NOMO-1 (cell line): ENCODE measurements at regions not wholly inside any gene's neighbourhood (a gene's known extent, or its start where the extent isn't known, plus 50 kb on each side); places are given as distances from the start of the nearest gene placed in this dataset.

ENCODE experiments used
- DNase-seq, 2 experiments: peaks; one replicate each; lab custom pipeline; 2025; ENCODE audit not compliant: unreplicated experiment in 2 of 2; lab: John Stamatoyannopoulos, UW

GRCh38 chr20:43248341-43248740 is 58.6 kb upstream of the PTPRT start:
- DNase-seq = no peak

DNA sequence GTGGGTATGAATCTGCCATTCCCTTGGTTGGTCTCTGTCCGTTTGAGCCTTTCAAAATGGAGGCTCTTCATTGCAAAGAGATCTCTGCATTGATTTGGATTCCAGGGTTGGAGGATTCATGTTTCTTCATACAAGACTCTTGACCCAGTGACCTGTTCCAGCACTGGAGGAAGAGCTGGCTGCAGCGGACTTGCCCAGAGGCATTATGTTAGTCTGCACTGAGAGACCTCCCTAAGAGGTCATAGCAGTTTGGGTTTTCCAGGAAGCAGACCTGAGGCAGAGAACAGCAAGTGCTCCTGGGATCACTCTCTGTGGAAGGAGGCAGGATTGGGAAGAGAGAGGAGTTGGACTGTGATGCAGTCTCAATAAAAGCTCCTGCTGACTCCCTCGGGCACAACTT is 57.7 kb upstream of the PTPRT start:
- no peak for DNase-seq

DNA sequence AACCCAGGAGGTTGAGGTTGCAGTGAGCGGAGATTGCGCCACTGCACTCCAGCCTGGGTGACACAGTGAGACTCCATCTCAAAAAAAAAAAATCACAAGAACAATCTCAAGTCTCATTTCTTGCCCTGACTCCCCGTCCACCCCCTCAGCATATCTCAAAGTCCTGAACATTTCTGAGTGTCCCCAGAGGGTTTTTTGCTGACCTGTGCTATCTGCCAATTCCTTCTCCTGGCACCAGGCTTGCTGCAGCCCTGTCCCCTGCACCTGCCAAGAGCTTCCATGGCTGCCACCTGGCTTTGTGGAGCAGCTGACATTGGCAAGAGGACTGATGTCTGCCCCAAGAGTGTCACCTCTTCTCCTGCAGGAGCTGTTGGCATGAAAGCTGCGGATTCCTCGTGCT is 54.9 kb upstream of the PTPRT start:
- no peak for DNase-seq

- no peak for DNase-seq
Measured at GRCh38 chr20:43243672-43244269, 54.1 kb upstream of the PTPRT start.

DNA sequence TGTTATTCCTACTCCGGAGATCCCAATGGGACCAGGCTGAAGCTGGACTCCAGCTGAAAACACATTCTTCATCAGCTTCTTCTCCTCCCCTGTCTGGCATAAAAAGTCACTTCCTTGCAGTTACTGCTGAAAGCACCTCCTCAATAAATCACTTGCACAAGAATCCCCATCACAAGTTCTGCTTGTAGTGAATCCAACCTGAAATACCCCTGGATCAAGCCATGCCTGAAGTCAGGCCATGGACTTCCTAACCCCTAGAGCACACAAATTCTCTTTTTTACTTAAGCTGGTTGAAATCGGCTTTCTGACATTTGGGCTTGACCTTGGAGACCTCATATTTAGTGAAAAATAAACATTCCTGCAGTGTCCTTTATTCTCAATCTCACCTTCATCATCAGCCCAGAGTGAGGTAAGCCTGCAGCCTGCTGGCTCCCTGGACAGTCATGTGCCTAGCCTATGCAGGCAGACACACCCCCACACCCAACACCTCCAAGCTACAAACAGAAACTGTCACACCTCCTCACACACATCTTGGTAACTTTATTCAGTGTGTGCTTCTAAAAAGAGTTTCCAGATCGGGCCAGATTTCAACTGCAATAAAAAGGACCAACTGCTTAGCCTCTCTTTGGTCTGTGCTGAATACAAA is 51.5 kb upstream of the PTPRT start:
- no peak for DNase-seq
